Skin of body (tissue), 2 donors: ENCODE measurements at regions not wholly inside any gene's neighbourhood (a gene's known extent, or its start where the extent isn't known, plus 50 kb on each side); places are given as distances from the start of the nearest gene placed in this dataset. TPM values are rescaled to one million over a fixed set of nuclear protein-coding genes. Genes with fewer than 3 reads are reported as not detected.
A peak's percentile ranks its signal among the peaks of the same experiment; 100 is the strongest.

Experiments used
- DNase-seq: peaks from one replicate; lab custom pipeline; 2025; lab: John Stamatoyannopoulos, UW
- small RNA-seq: library from RNA; depleted of rRNA; stranded (forward); fragments of <200 nt; gene quantifications from one replicate; pipeline ENCODE3, GENCODE V24; 2014; ENCODE audit warnings: low replicate concordance

DNA sequence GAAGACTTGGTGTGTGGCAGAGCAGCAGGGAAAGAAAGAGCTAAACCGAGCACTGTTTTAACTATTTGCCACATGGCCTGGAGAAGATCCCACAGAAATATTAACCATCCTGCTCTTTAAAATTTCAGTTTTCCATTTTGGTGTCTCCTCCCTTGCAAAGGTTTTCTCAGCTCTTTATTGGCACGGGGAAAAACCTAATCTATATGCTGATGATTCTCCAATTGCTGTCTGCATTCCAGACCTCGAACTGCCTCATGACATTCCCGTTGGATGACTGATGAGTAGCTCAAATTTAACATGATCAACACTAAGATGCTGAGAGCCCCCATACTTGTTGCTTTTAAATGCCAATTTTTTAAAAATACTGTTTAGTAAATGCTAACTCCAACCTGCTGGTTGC lies 115.0 kb downstream of the EMP1 start:
- no peak for DNase-seq

DNA sequence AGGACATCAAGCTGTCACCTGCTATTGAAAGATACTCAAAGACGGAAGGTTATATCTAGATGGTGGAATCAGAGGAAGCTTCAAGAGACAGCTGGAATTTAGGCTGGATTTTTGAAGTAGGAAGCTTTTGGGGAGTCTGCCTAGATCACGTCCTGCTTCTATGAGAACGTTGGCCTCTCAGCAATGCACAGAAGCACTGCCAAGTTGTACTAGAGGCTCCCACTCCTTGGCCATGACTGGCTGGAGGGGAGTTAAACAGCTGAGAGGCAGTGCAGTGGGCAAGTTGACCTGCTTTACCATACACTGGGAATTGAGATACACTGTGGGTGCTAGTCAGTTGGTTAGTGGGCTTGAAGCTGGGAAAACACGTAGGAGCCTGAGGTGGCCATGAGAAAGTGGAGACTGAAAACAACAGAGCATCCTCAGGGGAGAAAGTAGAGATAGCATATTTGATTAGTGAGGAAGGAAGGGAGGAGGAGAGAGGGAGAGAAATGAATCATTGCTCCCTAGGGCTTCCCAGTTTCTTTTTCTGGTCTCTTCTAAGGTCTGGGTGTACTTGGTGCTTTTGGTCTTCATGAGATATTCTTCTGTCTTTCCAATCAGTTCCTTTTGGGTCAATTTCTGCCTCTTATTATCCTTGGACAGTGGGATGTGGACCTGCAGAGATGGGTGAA lies 110.8 kb downstream of the EMP1 start:
- DNase-seq, result no peak

DNA sequence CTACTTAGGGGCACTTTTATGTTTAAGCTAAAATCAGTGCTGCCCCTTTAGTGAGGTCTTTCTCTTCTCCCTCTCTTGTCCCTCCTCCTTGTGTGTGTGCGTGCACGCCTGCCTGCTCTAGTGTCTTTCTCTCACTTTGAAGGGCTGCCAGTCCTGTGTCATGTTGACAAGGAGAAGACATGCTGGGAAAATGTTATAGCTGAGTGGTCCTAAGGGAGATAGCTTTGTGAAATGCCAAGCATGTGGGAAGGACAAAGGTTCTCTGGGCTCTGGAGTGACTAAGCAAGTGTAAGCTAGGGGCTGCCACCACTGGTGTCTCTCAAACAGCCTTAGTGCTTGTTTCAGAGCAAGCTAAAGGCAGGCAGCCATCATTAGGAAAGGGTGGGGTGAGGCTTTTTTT lies 108.4 kb downstream of the EMP1 start:
- no peak for DNase-seq

DNA sequence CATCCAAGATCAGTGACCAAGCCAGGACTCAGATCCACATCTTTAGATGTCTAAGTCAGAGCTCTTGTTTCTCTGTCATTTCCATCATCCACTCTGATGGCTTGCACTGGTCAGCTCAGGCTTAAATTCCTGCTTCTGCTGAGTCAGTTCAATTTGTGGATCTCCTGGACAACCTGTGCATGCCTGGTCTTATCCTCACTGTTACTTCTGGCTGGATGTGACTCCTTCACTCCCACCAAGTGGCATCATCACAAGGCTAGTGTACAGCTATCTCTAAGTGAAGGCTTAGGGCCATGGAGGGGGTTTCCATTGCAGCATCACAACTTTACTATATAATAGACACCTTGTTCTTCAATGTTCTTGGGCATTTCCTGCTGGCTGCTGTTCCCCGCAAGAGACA lies 102.9 kb downstream of the EMP1 start:
- no peak for DNase-seq

DNA sequence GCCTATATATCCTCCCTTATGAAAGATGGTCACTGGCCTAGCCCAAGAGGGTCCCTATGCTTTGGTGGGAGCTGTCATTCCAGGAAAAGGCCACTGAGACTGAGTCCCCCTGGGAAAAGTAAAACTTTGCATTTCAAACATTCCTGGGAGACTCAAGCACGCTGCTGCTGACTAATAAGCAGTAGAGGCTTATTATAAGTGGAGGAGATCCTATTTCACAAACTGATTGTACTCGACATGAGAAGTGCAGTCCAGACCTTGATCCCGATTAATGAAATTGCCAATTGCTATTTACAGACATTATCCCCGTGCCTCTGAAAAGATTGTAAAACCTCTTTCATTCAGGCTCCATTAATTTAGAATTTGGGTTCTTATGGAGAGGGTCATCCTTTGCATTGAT lies 96.6 kb downstream of the EMP1 start:
- no peak for DNase-seq

DNA sequence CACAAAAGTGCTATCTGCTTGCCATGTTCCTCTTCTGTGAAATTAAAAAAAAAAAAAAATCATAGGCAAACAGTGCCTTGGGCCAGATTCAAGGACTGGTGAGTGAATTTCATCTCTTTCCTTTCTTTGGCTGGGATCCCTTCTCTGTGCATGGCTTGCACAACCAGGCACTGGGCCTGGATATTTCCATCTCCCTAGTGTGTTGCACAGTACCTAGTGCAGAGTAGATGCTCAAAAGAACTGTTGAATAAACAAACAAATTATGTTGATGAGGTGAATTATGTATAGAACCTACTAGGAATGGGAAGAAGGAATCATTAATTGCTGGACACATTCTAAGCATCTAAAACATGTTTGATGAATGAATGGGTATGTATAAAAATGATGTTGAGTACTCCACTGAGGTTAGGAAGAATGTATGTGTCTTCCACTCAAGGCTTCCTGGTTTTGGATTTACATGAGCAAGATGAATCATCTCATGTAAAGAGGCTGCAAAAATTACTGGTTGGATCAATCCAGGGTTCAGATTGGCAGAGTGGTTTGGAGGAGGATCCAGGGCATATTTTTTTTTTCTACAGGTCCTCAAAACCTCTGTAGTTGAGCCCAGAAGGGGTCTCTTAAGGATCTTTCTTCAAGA lies 93.2 kb downstream of the EMP1 start:
- no peak for DNase-seq

DNA sequence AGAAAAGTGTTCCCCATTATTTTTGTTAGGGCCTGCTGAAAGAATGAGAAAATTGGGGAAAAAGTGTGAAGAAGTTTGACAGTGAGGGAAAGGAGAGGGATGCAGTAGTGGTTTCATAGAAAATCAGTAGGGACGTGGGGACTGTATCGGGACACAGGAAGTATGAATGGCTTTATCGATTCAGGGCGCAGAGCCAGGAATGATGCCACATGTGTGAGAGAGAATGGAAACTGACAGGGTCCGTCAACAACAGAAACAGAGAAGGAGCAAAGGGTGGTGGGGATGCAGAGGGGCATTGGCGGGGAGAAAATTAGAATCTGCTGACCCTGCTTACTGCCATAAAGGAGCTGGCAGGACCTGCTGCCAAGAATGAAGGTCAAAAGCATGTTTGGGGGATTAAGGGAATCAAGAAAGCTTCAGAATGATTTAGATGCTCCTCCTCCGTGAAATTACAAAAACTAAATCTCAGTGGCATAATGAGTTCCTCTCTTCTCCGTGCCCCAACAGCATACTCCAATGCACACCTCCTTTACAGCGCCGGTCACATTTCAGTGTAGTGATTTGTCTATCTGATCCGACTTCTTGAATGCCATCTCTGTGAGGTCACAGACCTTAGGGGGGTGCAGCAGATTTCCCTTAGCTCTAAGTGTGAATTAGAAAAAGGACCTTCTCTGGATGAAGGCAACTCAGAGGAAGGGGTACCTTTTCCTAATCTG lies 92.6 kb downstream of the EMP1 start:
- DNase-seq, result no peak

DNA sequence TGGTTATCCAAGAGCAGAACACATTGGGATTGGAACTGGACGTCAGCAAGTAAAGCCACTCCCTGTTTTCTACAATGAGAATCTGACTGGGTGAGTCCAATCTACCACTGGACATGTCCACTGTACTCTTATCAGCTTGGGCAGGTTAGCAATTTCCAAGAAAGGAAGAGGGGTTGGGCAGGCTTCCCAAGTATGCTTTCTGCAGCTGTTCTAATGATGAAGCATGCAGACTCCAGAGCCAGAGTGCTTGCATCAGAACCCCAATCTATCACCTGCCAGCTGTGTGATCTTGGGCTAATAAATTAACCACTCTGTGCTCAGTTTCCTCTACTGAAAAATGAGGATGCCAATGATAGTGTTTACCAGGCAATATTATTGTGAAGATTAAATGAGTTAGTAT lies 92.0 kb downstream of the EMP1 start:
- DNase-seq, result no peak

DNA sequence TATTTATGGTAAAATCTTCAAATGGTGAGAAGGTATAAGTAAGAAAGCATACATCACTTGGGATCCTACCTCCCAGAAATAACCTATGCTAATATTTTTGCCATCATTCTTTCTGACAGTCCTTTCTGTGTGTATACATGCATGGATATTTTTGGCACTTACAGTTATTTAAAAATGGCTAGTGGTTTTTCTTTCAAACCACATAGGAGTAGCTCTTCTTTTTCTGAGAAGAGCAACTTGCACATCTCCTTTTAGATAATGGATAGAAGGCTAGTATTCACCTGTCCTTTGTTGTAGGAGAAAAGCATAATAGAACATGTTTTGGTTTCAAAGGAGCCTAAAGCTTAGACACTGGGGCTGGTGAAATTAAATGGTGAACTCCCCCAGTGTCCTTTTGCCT lies 87.3 kb downstream of the EMP1 start:
- DNase-seq, result no peak

DNA sequence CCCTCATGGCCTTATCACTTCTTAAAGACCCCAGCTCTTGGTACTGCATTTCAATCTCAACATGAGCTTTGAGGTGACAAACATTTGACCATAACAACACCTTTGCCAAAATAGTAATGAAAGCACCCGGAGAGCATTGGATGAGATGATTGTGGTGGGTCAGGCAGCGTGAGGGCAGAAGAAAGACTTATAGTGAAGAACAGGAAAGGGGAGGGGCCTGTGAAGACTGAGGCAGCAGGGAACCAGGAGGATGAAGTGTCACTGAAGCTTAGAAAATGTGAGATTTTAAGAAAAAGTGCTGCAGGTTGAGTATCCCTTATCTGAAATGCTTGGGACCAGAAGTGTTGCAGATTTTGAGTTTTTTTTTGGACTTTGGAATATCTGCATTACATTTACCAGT lies 86.3 kb downstream of the EMP1 start:
- DNase-seq, result no peak

DNA sequence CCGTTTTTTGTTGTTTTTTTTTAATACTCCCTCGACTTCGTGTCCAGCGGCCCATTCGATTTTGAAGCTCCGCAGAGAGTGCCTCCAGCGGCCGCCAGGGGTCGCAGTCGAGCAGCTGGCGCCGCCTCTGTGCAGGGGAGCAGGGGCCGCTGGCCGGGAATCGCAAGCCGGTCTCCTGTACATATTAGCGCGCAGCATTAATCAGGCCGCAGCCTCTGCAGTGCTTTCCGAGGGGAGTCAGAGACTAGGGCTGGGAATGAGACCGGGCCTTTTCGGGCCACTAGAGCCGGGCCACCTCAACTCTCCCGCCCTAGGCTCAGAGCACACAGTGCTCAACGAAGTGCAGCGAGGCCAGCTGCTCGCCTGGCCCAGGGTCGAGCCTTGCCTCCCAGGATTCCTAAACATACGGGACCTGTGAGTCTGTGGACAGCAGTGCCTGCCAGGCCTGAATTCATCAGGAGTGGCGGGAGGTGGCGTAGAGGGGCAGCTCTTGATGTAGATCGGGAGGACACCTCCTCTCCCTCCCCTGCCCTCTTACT lies 81.8 kb downstream of the EMP1 start:
- peak; percentile 34 for DNase-seq

DNA sequence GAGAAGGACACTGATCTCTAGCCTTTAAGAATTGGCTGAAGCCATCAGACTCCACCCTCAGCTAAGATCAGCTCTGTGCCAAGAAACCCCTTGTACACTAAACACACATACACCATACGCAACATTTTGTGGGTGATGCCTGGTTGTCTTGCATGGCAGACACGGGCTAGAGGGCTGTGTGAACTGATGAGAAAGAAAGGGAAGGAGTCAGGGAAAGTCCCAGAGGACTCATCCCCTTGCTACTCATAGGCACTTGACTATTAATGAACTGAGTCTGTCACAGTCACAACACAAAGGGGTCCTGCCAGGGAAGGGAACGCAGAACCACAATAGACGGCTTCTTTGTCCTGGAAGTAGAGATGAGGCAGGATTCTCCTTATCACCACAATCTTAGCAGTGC lies 80.8 kb downstream of the EMP1 start:
- no peak for DNase-seq

DNA sequence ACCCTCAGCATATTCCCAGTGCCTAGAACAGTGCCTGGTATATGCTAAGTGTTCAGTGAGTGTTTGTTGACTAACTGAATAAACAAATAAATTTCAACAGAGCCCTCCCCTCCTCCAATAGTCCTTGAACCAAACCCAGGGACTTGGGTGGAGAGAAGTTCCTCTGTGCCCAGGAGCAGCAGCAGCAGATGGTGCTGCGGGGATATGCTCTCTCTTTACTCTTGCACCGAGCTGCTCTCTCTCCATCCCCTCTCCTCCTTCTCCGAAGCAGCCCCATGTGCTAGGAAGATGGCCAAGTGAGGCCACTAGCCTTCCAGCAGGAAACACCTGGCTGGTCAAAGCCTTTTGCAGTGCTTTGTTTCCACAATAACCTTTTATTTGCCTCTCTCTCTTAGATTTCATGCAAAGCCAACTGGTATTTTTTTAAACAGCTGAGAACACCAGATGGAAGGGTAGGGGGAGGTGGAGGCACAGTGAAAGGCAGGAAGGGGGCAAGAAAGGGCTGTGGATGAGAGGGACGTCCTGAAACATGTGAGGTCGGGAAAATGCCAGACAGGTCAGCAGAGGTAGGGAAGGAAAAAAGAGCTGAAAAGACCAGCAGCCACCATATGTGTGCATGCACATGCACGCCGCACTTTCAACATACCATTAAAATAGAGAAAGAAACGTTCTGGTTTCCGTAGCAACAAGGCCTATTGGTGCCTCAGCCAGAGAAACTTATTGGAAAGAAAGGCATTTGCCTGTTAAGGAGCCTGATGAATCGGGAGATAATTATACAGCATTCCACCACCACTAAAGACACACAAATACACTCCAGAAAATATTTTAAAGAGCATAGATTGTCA lies 78.9 kb downstream of the EMP1 start:
- DNase-seq, result no peak

DNA sequence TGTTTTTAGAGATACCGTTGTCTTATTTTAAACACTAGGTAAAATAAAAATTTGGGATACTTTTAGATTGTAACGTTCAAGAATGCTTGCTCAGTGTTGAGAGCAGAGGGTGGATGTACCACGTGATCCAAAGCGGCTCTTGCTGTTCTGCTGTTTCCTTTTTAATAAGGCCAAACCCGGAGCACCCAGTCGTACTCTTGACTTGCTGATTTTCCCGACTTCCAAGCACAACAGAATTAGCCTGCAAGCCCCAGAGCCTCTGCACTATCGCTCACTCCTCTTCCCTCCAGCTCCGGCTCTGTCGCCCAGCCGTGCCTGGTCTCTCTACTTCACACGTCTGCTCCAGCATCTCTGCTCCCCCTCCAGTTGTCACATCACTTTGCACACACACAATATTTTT lies 77.3 kb downstream of the EMP1 start:
- DNase-seq, result no peak

DNA sequence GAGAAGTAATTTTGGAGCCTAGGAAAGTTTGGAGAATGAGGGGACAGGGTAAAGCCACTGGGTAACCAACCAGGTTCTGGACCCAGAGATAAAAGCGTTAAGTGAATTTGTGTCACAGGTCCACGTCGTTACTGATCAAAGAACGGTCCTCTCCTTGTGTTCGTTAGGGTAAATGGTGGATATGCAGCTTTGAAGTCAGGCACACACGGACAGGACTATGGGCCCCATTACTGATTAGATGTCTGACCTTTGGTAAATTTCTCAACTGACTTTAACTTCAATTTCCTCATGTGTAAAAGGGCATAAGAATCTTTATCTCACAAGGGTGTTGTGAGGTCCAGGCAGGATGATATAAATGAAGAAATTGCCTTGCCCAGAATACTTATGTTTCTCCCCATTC lies 76.6 kb downstream of the EMP1 start:
- no peak for DNase-seq

DNA sequence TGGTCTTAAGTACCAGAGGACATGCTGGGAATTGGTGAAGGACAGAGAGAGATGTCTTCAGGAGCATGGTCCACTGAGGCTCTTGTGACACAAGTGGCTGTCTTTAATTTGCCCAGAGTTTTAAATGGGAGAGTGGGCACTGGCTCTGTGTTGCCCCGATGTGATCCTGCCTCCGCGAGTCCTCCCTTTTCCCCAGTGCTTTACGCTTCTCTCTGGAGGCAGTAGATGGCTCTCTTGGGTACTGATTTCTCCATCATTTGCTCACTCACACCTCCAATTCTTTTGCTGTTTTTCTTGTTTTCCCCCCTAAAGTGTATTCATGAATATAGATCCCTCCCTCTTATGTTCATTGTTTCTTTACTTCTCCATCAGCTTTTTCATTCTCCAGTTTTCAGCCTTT lies 74.3 kb downstream of the EMP1 start:
- DNase-seq, result no peak

Small RNA genes lying in the stretch of these regions (small RNA-seq; reads per million reads assigned to genes)
- not detected for gene RNA5SP353
- gene RNU6-590P, result not detected
